Endothelial cell of umbilical vein (primary cell): ENCODE measurements at regions not wholly inside any gene's neighbourhood (a gene's known extent, or its start where the extent isn't known, plus 50 kb on each side); places are given as distances from the start of the nearest gene placed in this dataset.

Experiments used
- CTCF ChIP-seq, 2 donors: IDR thresholded peaks; 1 replicate in 1 of 2; 2 replicates in 1 of 2; pipeline ENCODE4 v1.5.1; 2011; ENCODE audit warnings: low read length in 2 of 2, mild to moderate bottlenecking in 2 of 2, moderate library complexity in 2 of 2, control low read depth in 1 of 2, inconsistent platforms in 1 of 2, low read depth in 1 of 2; ENCODE audit not compliant: insufficient read depth in 1 of 2; ENCODE audit errors: extremely low read depth in 1 of 2
- EZH2 ChIP-seq: IDR thresholded peaks from 2 replicates; pipeline ENCODE4 v1.6.1; 2012; ENCODE audit warnings: borderline replicate concordance, low read depth, mild to moderate bottlenecking, moderate library complexity, low read length, inconsistent platforms; ENCODE audit not compliant: severe bottlenecking
- JUN ChIP-seq: IDR thresholded peaks from 2 replicates; pipeline ENCODE4 v1.6.1; 2011; ENCODE audit warnings: borderline replicate concordance, low read depth; ENCODE audit not compliant: insufficient read length, insufficient read depth
- MAX ChIP-seq: IDR thresholded peaks from 2 replicates; pipeline ENCODE4 v1.6.1; 2011; ENCODE audit not compliant: insufficient read depth, insufficient read length
- MYC ChIP-seq: IDR thresholded peaks from one replicate; pipeline ENCODE4 v1.6.1; 2011; ENCODE audit warnings: mild to moderate bottlenecking, low read depth, low read length
- POLR2A ChIP-seq: IDR thresholded peaks from 2 replicates; pipeline ENCODE4 v1.6.1; 2012; ENCODE audit warnings: low read depth, mild to moderate bottlenecking, control low read depth, low read length
- POLR2AphosphoS5 ChIP-seq: IDR thresholded peaks from 2 replicates; pipeline ENCODE4 v1.6.1; 2012; ENCODE audit warnings: low read depth, mild to moderate bottlenecking, control low read depth, low read length, moderate library complexity; ENCODE audit not compliant: insufficient read depth

- TF ChIP-seq CTCF (IDR thresholded peaks at IDR 0.05; ENCODE audit: extremely low read depth in 1 of 2, insufficient read depth in 1 of 2, low read depth in 1 of 2, low read length in 2 of 2) (no peak), EZH2 (no peak), POLR2A (no peak), MYC (no peak), MAX (no peak), POLR2AphosphoS5 (no peak), JUN (no peak)
These were observed 222.5 kb downstream of the PMAIP1 start for GRCh38 chr18:60122339-60122738.
